ENCODE measurements at regions not wholly inside any gene's neighbourhood (a gene's known extent, or its start where the extent isn't known, plus 50 kb on each side); places are given as distances from the start of the nearest gene placed in this dataset.

GRCh38 chr9:87357600-87357999, 140.1 kb upstream of the DAPK1 start:
- Histone ChIP-seq H4K20me1 (ENCODE audit: insufficient read depth) (no peaks in the 10 kb centered on the region), H2AFZ (ENCODE audit: low read depth, low read length, poor library complexity, severe bottlenecking) (no peak overlapping the region), H3K4me1 (ENCODE audit: control insufficient read depth in 1 of 2, insufficient read depth in 2 of 2, low read length in 2 of 2) (no peaks in the 10 kb centered on the region), H3K27me3 (ENCODE audit: insufficient read depth, low read length) (peaks cover 4% of the 10 kb centered on the region; the same call in 1 of the 2 replicates), H3K9ac (ENCODE audit: low read length) (no peak overlapping the region), H3K4me3 (replicated peaks in 1 of 2; ENCODE audit: low read depth in 1 of 2, low read length in 2 of 2) (no peak overlapping the region), H3K36me3 (ENCODE audit: control insufficient read depth in 1 of 2, insufficient read depth in 2 of 2, low read length in 2 of 2) (no peaks in the 10 kb centered on the region), H3K9me3 (ENCODE audit: control insufficient read depth in 1 of 2, insufficient read depth in 1 of 2, low read depth in 1 of 2, low read length in 2 of 2) (no peaks in the 10 kb centered on the region), H3K4me2 (ENCODE audit: low read length) (no peak overlapping the region), H3K27ac (ENCODE audit: low read depth, low read length) (no peak overlapping the region), H3K9me2 (ENCODE audit: insufficient read depth) (no peaks in the 10 kb centered on the region), H3K79me2 (ENCODE audit: insufficient read depth, low read length) (no peaks in the 10 kb centered on the region)
- POLR2A ChIA-PET = no interaction called here
- no peak for DNase-seq (ENCODE audit: low read depth, low spot score)
- ATAC-seq = no peak
- intact Hi-C loops (cut with micrococcal nuclease) = no loop called here
- RAD21 ChIA-PET (ENCODE audit: low non-redundant PET in 1 of 2, low total read pairs in 2 of 2, uncharacterized antibody in 2 of 2, unreplicated experiment in 2 of 2) = no interaction called here
- no TSS peak for BruUV-seq (replicated peaks)
- no peak for TF ChIP-seq TCF7L2 (IDR thresholded peaks at IDR 0.05; ENCODE audit: borderline replicate concordance, extremely low read depth, insufficient read depth, insufficient read length)
- no peak for TF ChIP-seq EZH2phosphoT487 (IDR thresholded peaks at IDR 0.05; ENCODE audit: borderline replicate concordance)
- TF ChIP-seq ELF1 (IDR thresholded peaks at IDR 0.05; ENCODE audit: borderline replicate concordance, low read depth) = no peak
- TF ChIP-seq CTCF (IDR thresholded peaks at IDR 0.05 in 2 of 3, conservative IDR thresholded peaks at IDR 0.05 in 1 of 3; ENCODE audit: borderline replicate concordance in 1 of 3, insufficient read depth in 1 of 3, low read depth in 2 of 3, low read length in 2 of 3) = no peak
- TF ChIP-seq POLR2AphosphoS5 (IDR thresholded peaks at IDR 0.05; ENCODE audit: low read depth, low read length) = no peak
- TF ChIP-seq EZH2 (IDR thresholded peaks at IDR 0.05) = no peak
- TF ChIP-seq SIN3A (IDR thresholded peaks at IDR 0.05; ENCODE audit: low read depth) = no peak
- no peak for TF ChIP-seq YY1 (IDR thresholded peaks at IDR 0.05; ENCODE audit: extremely low read depth, insufficient replicate concordance, low read depth, low read length)
- TF ChIP-seq REST (IDR thresholded peaks at IDR 0.05; ENCODE audit: low read depth) = no peak
- TF ChIP-seq CEBPB (IDR thresholded peaks at IDR 0.05; ENCODE audit: low read depth) = no peak
- TF ChIP-seq JUND (IDR thresholded peaks at IDR 0.05) = no peak
- TF ChIP-seq EGR1 (IDR thresholded peaks at IDR 0.05; ENCODE audit: low read depth) = no peak
- TF ChIP-seq ATF3 (IDR thresholded peaks at IDR 0.05) = no peak
- CTCF ChIA-PET = no interaction called here

Data from HCT116 (cell line).